Liver (tissue), 3 donors: ENCODE measurements at regions not wholly inside any gene's neighbourhood (a gene's known extent, or its start where the extent isn't known, plus 50 kb on each side); places are given as distances from the start of the nearest gene placed in this dataset.

Source experiments
- EGR1 ChIP-seq, 2 donors: IDR thresholded peaks; 2 replicates each; pipeline ENCODE4 v1.6.1; 2016 to 2018; ENCODE audit warnings: antibody characterized with exemption in 2 of 2, low read depth in 2 of 2
- GABPA ChIP-seq, 2 donors: IDR thresholded peaks in 1 of 2; conservative IDR thresholded peaks in 1 of 2; 2 replicates each; pipeline ENCODE4 v1.6.1; 2016; ENCODE audit warnings: antibody characterized with exemption in 2 of 2, mild to moderate bottlenecking in 1 of 2, moderate library complexity in 1 of 2
- JUND ChIP-seq, 2 donors: IDR thresholded peaks; 2 replicates each; pipeline ENCODE4 v1.6.1; 2016; ENCODE audit warnings: antibody characterized with exemption in 2 of 2
- RXRA ChIP-seq, 2 donors: IDR thresholded peaks; 2 replicates each; pipeline ENCODE4 v1.6.1; 2017 to 2018; ENCODE audit warnings: antibody characterized with exemption in 2 of 2, mild to moderate bottlenecking in 1 of 2
- SP1 ChIP-seq: IDR thresholded peaks from 2 replicates; pipeline ENCODE4 v1.6.1; 2018; ENCODE audit warnings: antibody characterized with exemption, mild to moderate bottlenecking
- TAF1 ChIP-seq: conservative IDR thresholded peaks from 2 replicates; pipeline ENCODE4 v1.6.1; 2016; ENCODE audit warnings: antibody characterized with exemption, mild to moderate bottlenecking
- TF ChIP-seq, protein P1 (sequence below): fragments of 150-350 bp; IDR thresholded peaks from 2 replicates; pipeline ENCODE4 v1.5.1; 2017; ENCODE audit warnings: improper control_type of control experiment, low read depth, low read length; ENCODE audit not compliant: missing input control
- TF ChIP-seq, protein P2 (sequence below): IDR thresholded peaks from 2 replicates; pipeline ENCODE4 v1.6.1; 2016; ENCODE audit warnings: antibody characterized with exemption, mild to moderate bottlenecking
- TF ChIP-seq, protein P3 (sequence below): IDR thresholded peaks from 2 replicates; pipeline ENCODE4 v1.6.1; 2016; ENCODE audit warnings: antibody characterized with exemption
- donor health status: healthy.
- donor health status: healthy.

DNA sequence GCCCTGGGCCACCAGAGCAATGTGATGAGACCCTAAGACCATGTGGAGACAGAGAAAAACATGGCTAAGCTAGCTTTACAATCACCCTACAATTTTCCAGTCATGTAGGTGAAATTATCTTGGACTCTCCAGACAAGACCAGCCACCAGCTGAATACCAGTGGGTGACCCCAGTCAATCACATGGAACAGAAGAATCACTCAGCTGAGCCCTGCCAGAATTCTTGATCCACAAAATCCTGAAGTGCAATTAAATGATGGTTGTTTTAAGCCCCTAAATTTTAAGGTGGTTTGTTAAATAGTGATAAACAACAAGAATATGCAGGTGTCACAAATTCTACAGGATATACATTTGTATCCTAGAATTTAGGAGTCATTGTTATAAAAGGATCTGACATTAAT lies 69.5 kb upstream of the SMIM15 start:
- TF ChIP-seq EGR1 (IDR thresholded peaks at IDR 0.05; ENCODE audit: low read depth in 2 of 2) (no peak), GABPA (IDR thresholded peaks at IDR 0.05 in 1 of 2, conservative IDR thresholded peaks at IDR 0.05 in 1 of 2) (no peak), RXRA (IDR thresholded peaks at IDR 0.05) (no peak), TAF1 (no peak), SP1 (no peak), JUND (IDR thresholded peaks at IDR 0.05) (no peak)
- TF ChIP-seq, protein P1, sequence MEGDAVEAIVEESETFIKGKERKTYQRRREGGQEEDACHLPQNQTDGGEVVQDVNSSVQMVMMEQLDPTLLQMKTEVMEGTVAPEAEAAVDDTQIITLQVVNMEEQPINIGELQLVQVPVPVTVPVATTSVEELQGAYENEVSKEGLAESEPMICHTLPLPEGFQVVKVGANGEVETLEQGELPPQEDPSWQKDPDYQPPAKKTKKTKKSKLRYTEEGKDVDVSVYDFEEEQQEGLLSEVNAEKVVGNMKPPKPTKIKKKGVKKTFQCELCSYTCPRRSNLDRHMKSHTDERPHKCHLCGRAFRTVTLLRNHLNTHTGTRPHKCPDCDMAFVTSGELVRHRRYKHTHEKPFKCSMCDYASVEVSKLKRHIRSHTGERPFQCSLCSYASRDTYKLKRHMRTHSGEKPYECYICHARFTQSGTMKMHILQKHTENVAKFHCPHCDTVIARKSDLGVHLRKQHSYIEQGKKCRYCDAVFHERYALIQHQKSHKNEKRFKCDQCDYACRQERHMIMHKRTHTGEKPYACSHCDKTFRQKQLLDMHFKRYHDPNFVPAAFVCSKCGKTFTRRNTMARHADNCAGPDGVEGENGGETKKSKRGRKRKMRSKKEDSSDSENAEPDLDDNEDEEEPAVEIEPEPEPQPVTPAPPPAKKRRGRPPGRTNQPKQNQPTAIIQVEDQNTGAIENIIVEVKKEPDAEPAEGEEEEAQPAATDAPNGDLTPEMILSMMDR = no peak
- TF ChIP-seq, protein P2, sequence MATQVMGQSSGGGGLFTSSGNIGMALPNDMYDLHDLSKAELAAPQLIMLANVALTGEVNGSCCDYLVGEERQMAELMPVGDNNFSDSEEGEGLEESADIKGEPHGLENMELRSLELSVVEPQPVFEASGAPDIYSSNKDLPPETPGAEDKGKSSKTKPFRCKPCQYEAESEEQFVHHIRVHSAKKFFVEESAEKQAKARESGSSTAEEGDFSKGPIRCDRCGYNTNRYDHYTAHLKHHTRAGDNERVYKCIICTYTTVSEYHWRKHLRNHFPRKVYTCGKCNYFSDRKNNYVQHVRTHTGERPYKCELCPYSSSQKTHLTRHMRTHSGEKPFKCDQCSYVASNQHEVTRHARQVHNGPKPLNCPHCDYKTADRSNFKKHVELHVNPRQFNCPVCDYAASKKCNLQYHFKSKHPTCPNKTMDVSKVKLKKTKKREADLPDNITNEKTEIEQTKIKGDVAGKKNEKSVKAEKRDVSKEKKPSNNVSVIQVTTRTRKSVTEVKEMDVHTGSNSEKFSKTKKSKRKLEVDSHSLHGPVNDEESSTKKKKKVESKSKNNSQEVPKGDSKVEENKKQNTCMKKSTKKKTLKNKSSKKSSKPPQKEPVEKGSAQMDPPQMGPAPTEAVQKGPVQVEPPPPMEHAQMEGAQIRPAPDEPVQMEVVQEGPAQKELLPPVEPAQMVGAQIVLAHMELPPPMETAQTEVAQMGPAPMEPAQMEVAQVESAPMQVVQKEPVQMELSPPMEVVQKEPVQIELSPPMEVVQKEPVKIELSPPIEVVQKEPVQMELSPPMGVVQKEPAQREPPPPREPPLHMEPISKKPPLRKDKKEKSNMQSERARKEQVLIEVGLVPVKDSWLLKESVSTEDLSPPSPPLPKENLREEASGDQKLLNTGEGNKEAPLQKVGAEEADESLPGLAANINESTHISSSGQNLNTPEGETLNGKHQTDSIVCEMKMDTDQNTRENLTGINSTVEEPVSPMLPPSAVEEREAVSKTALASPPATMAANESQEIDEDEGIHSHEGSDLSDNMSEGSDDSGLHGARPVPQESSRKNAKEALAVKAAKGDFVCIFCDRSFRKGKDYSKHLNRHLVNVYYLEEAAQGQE = no peak
- TF ChIP-seq, protein P3, sequence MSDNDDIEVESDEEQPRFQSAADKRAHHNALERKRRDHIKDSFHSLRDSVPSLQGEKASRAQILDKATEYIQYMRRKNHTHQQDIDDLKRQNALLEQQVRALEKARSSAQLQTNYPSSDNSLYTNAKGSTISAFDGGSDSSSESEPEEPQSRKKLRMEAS = no peak
